Hematopoietic multipotent progenitor cell treated with erythropoietin and hydrocortisone succinate and interleukin-3 and kit ligand, for 4 days (in vitro differentiated cells): ENCODE measurements at regions not wholly inside any gene's neighbourhood (a gene's known extent, or its start where the extent isn't known, plus 50 kb on each side); places are given as distances from the start of the nearest gene placed in this dataset.

Experiments
- DNase-seq: peaks from one replicate; pipeline ENCODE4 v3.0.0-alpha.2; 2015

DNA sequence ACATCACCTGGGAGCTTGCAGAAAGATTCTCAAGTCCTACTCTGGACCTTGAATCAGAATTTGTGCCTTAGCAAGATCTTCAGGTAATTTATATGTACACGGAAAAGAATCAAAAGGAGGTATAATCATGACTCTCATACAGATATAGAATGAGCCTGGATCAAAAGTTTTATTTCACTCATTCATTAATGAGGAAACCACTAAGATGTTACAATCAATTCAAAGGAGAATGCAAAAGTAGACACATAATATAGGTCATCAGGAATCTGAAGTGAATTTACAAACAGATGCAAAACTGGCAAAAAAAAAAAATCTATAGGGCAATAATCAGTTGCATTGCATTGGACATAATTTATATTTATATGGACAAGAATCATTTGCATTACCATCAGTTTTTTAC lies 195.4 kb upstream of the TLE3 start:
- no peak for DNase-seq

DNA sequence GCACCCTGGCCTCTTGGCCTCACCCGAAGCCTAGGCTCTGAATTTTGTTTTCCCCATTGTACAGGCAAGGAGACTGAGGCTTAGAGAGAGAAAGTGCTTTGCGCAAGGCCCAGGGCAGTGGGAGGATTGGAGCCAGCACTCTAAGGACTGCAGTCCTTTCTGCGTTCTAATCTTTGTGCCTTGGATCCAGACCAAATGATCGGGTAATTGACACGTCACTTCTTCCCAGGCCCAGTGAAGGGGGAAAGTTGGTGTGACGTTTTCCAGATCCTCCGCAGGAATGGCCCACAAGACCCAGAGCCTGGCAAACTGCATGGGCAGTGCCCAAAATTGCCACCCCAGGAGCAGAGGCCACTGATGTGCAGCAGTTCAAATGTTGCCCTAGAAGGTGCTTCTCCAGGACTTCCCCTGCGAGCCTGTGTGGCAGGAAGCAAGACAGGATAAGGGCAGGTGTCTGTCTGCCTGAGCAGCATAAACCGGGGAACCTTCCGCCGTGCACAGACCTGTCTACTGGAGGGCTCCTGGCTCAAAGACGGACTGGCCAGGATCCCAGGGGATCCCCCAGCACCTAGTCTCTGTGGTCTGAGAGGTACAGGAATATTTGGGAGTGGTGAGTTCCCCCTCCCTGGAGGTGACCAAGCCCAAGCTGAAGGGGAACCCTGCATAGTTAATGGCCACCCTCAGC lies 194.5 kb upstream of the TLE3 start:
- no peak for DNase-seq

DNA sequence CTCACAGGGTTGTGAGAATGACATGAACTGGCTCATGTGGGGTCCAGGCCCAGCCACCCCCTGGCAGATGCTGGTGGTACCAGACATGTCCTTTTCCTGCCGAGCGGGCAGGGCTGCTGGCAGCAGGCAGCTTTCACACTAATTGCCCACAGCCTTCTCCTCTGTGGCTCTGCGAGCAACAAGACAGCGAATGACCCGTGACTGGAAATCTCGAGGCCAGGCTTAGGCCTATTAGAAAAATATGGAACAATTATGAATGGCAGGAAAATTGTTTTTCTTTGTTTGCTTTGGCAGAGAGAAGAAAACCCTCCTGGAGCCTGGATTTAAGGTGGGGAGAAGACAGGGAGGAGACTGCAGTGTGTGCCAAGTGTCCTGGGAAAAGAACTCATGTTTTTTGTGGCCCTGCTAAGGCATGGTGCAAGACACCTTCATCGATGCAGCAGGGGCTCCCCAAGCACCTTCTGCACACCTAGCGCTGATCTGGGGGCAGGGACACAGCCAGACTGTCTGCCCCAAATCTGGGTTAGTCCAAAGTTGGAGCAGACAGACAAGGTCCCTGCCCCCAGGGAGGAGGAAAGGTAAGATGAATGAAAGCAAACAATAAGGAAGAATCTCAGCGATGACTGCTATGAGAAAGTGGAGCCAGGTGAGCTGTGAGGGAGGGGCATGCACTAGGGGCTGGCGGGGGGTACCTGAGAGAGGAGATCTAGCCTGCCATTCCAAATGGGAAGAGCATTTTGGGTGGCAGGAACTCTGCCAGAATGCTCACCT lies 193.8 kb upstream of the TLE3 start:
- DNase-seq, result no peak

DNA sequence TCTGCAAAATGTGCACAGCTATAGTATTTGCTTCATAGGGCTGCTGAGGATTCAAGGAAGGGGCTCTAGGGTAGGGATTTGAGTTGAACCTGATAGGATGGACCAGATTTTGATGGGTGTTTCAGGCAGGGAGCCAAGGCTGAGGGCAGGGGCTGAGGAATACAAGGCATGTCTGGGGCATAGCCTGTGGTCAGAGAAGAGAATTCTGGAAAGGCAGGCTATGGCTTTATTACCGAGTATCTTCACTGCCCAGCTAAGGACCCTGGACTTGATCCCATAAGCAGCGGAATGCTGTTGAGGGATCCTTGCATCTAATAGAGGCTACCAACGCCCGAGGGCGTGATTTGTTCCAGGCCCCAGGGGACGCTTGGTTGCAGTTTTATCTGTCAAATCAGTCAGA lies 193.0 kb upstream of the TLE3 start:
- no peak for DNase-seq

DNA sequence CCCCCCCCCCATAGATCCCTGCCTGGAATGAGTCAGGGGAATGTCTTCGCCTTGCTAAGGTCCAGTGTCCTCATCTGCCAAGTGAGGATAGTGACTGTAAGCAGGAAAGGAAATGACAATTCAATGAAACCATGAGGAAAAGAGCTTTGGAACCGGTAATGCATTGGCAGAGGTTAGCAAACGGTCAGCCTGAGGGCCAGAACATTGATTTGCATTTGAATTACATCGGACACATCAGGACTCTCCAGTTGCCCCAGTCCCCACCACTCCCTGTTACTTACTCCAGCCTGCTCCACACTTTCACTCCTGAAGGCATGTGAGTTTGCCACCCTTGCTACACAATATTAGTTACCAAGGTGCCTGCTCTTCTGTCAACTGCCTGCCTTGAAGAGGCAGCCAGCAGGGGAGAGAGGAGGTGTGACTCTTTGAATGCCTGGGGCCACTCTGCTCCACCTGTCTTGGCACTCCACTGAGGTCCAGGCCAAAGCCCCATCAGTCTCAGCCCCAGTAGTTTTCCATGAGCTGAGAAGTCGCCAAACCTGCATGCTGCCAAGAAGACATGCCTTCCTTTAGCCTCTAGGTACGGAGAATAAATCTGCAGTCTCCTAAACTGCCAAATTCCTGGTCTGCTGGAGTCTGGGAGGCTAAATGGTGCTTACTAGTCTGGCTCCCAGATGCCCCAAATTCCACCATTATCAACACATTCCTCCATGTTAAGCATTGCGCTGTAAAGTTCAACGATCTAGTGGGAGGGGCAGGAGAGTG lies 191.7 kb upstream of the TLE3 start:
- DNase-seq, result no peak

DNA sequence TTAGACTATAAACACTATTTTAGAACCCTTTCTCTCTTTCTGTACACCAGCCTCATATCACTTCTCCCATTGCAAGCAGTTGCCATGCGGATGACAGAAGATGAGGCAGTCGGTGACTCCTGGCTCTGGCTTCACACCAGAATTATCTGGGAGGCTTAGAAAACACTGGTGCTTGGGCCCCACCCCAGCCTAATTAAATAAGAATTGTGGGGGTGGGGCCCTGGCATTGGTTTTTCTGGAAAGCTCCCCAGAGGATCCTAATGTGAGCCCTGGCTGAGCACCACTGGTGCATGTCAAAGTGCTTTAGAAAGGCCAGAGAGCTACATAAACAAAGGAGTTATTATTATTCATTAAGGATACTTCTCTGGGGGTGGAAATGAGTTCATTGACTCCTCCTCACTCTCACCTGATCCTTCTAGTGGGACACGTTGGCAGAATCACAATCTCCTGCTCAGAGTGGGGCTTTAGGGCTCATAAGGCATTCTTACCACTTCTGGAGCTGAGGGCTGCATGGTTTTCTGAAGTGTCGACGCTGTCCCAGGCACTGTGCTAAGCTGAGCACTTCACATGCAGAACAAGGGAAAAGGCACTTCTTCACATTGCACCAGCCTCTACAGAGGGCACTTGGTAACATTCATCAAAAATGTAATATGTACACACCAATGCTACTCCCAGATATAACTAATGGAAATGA lies 188.5 kb upstream of the TLE3 start:
- DNase-seq, result no peak

DNA sequence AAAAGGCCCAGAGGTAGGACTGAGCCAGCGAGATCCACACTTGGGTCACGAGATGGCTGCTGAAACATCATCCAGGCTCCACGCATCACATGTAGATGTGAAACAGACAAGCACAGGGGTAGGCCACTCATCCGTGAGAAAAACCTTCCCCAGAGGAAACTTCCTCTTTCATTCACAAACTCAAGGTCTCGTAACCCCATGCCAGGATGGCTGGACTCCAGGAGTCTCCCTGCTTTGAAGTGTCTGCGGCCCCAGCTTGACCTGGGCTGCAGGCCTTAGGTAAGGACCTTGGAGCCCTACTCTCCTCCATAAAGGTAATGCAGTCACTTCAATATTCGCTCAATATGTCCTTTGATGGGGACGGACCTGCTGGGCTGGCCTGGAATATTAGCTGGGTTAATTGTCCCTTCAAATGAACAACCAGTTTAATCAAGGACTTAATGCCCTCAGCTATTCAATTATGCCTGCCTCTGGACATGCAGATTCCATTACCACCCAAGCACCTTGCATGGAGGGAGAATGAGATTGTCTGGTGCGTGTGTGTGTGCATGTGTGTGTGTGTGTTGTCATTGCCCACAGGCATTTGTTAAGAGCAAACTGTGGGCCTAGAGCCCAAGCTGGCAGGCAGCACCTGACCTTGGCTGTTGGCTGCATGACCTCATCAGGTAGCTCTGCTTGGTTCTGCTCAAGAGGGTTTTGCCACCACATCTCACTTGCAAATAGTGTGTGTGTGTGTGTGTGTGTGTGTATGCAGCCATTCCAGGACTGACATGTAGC lies 186.9 kb upstream of the TLE3 start:
- DNase-seq, result no peak

DNA sequence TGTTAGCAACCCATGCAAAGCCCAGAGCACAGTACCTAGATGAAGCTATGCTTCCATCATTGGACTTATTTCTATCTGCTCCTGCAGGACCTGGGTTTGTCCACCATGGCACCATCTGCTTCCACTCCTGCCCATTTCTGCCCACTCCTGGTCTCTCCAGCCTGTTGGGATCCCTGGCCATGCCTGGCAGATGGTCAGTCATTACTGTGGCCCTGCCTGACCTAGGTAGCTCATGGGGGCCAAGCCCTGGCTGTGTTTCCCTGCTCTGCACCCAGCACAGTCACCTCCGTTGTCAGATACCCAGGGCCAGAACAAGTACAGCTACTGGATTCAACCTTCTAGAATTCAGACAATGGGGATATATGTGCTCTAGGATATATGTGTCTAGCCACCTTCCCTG lies 185.8 kb upstream of the TLE3 start:
- no peak for DNase-seq

DNA sequence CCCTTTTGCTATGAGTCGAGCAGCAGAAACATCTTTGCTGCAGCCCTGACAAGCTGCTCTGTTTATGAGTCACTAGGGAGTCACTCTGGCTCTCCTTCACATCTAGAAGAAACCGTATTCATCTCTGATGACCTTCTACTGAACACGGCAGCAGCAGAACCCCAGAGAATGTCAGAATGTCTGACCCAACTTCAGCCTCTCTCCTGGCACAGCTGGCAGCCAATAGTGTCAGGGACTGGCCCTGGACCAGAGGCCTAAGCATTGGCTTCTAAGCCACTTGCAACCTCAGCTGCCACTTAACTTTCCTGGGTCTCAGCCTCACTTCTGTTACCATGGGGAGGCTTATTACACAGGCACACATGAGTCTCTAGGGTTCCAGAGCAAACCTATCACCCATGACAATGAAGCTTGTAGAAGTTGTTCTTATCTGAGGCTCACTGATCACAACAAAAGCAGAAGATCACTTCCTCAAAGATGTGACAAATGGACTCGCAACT lies 184.1 kb upstream of the TLE3 start:
- DNase-seq, result no peak

DNA sequence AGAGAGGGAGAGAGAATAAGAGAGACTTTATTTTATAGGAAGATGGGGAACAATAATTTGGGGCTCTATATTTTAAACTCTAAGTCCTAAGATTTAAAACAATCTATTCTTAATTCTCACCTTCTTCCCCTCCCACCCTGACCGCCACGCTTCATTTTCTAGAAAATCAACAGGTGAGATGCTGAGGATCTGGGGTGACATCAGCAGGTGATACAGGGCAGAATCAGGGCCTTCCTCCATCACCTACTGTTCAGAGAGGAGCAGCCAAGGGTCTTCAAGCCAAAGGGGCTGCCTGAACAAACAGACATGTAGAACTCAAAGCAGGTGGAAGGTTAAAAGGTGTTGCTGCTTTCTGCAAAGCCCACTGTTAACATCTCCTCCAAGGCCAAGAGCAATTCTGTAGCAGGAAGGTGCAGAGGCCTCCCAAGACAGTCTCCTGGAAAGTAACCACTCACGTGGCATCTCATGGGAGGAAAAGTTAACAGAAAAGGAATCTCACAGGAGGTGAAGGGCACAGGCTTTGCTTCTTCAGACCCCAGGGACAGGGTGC lies 183.6 kb upstream of the TLE3 start:
- DNase-seq, result no peak

DNA sequence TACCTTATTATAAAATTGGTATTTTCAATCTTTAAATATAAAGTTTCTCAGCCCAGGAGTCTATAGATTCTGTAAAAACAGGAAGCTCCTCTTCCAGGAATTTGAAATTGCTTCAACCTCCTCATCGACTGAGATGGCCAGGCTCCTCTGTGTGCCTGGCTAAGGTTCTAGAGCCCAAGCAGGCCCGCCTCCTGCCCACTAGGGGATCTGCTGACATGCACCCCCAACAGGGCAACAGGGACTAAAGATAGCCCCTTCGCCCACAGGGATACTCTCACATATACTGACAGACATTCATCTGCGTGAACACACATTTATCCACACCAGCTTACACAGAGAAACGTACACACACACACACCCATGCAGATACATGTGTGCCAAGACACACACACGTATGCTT lies 183.1 kb upstream of the TLE3 start:
- no peak for DNase-seq

DNA sequence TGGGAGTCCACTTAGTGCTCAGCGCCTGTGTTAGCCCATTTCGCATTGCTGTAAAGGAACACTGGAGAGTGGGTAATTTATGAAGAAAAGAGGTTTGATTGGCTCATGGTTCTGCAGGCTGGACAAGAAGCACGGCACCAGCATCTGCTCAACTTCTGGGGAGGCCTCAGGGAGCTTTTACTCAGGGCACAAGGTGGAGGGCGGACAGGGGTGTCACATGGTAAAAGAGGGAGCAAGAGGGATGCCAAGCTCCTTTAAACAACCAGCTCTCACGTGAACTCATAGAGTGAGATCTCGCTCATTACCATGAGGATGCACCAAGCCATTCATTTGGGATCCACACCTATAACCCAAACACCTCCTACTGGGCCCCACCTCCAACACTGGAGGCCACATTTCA lies 181.4 kb upstream of the TLE3 start:
- no peak for DNase-seq

DNA sequence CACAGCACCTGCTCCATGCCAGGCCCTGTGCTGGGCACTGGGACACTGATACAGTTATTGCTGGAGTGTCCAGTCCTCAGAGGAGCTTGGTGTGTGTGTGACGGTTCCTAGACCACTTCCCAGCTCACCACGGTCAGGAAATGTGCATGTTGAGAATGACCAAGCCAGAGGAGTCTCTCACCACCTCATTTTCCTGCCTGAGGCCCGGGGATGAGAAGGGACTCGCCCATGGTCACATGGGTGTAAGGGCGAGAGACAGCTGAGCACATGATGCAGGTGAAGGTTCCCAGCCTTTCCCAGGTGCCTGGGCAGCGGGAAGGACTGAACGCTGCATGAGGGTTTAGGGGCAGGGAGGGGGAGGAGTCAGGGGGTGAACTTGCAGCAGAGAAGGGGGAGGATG lies 180.9 kb upstream of the TLE3 start:
- no peak for DNase-seq

DNA sequence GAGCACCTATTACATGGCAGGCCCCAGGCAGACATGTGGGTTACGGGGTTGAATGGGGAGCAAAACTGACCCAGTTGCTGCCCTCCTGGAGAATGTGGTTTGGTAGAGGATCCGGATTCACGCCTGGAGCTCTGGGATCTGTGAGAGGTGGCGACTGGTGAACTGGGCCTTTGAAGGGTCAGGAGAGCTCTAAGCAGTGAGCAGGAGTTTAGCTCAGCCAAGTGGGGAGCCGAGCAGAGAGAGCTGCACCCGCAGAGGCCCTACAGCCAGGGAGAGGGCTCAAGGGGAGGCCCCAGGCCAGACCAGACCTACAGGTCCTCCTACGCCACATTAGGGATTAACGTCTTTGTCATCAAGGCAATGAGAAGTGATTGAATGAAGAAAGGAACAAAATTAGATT lies 179.8 kb upstream of the TLE3 start:
- DNase-seq, result no peak

DNA sequence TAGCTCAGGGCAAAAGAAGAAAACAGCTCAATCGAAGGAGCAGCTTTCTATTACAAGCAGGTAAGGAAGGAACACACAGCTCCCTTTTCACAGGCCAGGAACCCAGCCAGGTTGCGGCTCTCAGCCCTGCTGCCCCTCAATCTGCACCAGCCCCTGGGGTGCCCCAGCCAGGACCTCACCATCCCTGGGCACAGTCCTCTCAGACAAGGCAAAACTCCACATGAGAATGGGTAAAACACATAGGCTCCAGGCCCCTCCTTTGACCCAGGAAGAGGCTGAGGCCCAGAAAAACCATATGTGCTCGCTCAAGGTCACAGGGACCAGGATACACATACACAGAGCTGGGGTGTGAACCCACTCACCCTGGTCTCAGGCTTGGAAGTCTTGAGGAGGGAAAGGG lies 178.7 kb upstream of the TLE3 start:
- no peak for DNase-seq

DNA sequence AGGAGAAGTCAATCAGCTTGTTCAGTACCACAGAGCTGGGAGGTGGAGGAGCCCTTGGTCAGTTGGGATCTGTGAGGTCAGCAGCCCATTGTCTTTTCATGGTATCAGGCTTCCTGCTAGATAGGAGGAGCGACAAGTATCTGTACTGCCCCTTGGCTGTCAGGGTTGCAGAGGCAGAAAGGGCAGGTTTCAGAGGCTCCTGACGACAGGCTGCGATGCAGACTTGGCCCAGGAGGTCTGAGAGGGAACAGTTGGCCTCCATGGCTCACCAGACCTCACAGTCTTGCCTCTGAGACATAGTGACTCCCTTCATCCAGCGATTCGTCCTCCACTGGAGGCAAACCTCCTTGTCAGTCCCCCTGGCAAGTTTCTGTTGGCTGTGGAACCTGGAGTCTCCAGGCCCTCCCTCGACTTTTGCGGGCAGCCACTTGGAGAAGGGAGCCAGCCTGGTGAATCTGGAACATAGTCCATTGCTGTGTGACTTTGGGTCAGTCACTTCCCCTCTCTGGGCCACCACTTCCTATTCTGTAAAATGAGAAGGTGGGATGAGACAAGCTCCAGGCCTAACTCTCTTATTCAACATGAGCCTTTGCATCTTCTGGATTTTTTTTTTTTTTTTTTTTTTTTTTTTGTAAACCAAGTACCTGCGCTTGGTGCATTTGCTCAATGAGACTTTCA lies 177.9 kb upstream of the TLE3 start:
- no peak for DNase-seq

DNA sequence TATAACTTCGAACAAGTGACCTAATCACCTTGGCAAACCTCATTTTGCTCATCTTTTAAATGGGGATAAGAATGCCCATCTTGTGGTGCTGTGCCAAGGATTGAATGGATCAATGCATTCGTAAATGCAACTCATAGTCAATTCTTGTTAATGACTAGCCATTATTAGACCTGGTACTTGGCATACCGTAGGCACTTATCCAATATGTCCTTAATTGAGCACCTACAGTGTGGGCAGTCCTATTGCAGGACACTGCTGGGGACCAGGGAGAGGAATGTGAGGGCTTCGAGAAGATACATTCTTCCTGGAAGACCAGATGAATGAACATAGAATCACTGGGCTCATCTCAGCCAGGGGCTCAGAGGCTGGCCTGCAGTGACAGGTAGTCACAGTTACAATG lies 177.2 kb upstream of the TLE3 start:
- DNase-seq, result no peak

DNA sequence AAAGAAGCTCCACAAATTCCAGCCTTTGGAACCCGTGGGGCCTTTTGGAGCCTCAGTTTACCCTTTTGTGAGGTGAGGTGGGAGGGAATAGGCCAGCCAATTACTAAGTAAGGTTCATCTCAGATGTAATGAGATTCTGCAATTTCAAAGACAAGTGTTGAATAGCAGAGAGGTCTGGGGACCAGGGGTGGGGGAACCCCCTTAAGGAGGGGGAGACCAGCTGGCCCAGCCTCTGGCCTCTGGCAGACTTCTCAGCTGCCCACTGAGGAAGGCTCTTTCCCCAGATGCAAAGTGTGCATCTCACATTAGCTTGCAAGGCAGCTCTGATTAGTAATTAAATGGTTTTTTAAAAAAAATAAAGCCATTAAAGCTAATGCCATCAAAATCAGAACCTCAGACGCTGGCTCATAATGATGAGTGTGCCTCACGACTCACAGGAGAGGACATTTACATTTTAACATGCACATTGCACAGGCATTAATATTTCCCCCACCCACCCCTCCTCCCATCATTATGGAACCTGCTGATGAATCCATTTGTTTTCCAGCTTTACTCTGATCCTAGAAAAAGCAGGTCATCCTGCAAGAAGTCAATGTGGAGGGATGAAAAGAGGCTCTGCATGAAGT lies 176.7 kb upstream of the TLE3 start:
- no peak for DNase-seq

DNA sequence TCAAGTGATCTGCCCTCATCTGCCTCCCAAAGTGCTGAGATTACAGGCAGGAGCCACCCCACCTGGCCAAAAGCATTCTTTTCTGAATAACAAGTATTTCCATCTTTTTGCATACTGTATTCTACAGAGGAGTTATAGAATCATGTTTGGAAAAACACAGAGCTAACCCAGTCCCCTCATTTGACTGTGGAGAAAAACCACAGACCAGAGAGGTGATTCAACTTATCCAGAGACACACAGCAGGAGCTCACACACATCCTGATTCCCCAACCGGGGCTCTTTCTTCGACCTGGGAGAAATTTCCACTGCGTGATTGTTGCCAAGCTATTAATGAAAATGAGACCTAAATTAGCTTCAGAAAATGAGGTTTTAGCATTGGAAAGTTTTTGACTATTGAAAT lies 176.1 kb upstream of the TLE3 start:
- no peak for DNase-seq

DNA sequence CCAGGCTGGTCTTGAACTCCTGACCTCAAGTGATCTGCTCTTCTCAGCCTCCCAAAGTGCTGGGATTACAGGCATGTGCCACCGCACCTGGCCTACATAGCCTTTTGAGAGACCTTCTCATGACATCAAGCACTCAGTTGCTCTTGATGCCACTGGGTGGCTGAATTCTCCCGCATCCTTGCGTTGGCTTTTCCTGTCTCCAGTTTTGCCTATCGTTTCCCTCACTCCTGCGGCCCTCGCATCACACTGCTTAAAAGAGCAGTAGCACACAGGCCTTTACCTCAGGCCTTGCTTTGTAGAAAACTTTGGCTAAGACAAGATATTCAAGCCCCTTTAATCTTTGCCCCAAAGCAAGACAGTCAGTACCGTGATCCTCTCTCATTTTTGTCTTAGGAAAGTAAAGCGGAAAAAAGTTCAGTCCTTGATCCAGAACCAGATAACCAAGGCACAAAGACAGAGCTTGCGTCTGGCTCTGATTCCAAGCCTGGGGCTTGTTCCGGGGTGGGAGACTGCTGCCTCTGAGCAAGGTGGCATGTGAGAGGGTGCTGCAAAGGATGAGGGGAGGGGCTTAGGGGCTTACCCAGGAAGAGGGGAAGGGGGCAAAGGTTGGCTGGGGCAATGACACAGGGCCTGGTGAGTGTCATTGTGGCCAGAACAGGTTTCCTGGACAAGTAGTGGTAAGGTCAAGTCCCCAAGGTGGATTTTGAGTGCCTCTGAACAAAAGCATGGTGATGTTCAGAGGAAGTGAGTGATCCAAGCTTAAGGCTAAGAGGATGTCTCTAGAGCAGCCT lies 175.0 kb upstream of the TLE3 start:
- DNase-seq, result no peak
